Motor neuron (in vitro differentiated cells): ENCODE measurements at regions not wholly inside any gene's neighbourhood (a gene's known extent, or its start where the extent isn't known, plus 50 kb on each side); places are given as distances from the start of the nearest gene placed in this dataset.

Experiments used
- ATAC-seq, 8 experiments: fragments of 200-7000 bp; cut with Tn5 transposase; replicated peaks in 6 of 8; 2 replicates each; pipeline ENCODE4 v1.8.0; 2021; ENCODE audit warnings: mild to moderate bottlenecking in 8 of 8, moderate library complexity in 8 of 8
- H3K27ac ChIP-seq, 2 donors: fragments of 250-450 bp; sonication (Bioruptor Pico); 2 replicates each; pipeline ENCODE4 v1.9.0; 2021; ENCODE audit warnings: antibody characterized with exemption in 2 of 2, mild to moderate bottlenecking in 2 of 2, moderate library complexity in 1 of 2
- H3K4me1 ChIP-seq, 2 donors: fragments of 250-450 bp; sonication (Bioruptor Pico); replicated peaks in 1 of 2; 2 replicates each; pipeline ENCODE4 v1.6.1; 2021; ENCODE audit warnings: antibody characterized with exemption in 2 of 2, mild to moderate bottlenecking in 2 of 2, moderate library complexity in 1 of 2
- H3K4me3 ChIP-seq, 5 donors: fragments of 250-450 bp; sonication (Bioruptor Pico); 2 replicates each; pipeline ENCODE4 v1.9.0; 2021; ENCODE audit warnings: antibody characterized with exemption in 5 of 5, mild to moderate bottlenecking in 5 of 5, moderate library complexity in 4 of 5
- WGBS, 10 experiments: fragments of 450-650 bp; shearing (Covaris generic); methylation state at CpG; one replicate each; pipeline ENCODE4 v1.0.0; 2022; 5-methylcytosine and 5-hydroxymethylcytosine counted together
- in situ Hi-C, 9 experiments: fragments of 400-800 bp; cut with MboI; loops; one replicate each; pipeline ENCODE4 v1.15.0; 2021; ENCODE audit warnings: low sequenced_read_pairs in 9 of 9, low pct_unique_long_range_greater_than_20kb in 2 of 9; ENCODE audit not compliant: unreplicated experiment in 9 of 9

DNA sequence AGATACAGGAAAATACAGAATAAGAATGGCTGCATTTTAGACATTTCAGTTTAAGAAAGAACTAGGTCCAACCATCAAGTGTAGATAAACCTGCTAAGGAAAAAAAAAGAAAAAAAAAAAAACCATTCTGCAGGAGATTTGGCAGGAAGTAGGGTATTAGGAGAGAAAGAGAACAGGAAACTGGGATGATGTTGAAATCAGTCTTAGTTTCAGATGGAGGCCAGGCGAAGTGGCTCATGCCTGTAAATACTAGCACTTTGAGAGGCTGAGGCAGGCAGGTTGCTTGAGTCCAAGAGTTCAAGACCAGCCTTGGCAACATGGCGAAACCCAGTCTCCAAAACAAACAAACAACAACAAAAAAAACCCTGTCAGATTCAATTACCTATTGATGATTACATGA, 120.2 kb downstream of the RAB11FIP2 start:
- H3K4me1 ChIP-seq, result no peaks in the 10 kb centered on the region
- no peak for ATAC-seq

GRCh38 chr10:117927332-117927731, 119.4 kb downstream of the RAB11FIP2 start:
- H3K27ac ChIP-seq, result no peak overlapping the region
- peak in 2 of 8 experiments; percentile 87 to 100 for ATAC-seq
- no peak overlapping the region for H3K4me3 ChIP-seq
- H3K4me1 ChIP-seq, result no peaks in the 10 kb centered on the region
- in situ Hi-C loops, result no loop called here
- 0 to 57% (median 40%) methylated on average over 1 of the region's 1 CpG; no CpG with 5 or more reads in 7 of the 10 experiments for WGBS, 10 experiments

More for the DNA sequence above, 120.2 kb downstream of the RAB11FIP2 start:
- Histone ChIP-seq H3K4me3 (no peak overlapping the region), H3K27ac (no peak overlapping the region)
- in situ Hi-C loops, result no loop called here
- WGBS, 10 experiments, result 50 to 100% (median 82%) methylated on average over 1 to 2 of the region's 2 CpGs

DNA sequence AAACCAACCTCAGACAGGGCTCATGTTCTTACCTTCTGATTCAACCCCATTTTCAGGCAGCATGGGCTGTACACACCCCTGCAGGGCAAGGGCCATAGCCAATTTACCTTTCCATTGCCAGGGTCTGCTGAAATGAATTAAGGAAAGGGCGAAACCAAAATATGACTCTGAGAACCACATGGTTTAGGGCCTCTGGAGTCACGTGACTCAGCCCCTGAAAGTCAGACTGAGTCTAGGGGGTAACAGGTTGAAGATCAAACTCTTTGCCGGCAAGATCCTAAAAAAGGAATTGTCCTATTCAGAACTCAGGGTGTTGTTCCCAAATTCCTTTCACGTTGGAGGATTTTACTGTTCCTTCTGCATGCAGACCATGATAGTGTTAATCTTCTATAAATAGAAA, 118.9 kb downstream of the RAB11FIP2 start:
- no peak overlapping the region for H3K4me3 ChIP-seq
- no peak overlapping the region for H3K27ac ChIP-seq
- no peaks in the 10 kb centered on the region for H3K4me1 ChIP-seq
- WGBS, 10 experiments, result 0 to 100% (median 84%) methylated on average over 1 to 4 of the region's 4 CpGs; no CpG with 5 or more reads in 3 of the 10 experiments
- ATAC-seq, result no peak
- in situ Hi-C loops, result no loop called here

DNA sequence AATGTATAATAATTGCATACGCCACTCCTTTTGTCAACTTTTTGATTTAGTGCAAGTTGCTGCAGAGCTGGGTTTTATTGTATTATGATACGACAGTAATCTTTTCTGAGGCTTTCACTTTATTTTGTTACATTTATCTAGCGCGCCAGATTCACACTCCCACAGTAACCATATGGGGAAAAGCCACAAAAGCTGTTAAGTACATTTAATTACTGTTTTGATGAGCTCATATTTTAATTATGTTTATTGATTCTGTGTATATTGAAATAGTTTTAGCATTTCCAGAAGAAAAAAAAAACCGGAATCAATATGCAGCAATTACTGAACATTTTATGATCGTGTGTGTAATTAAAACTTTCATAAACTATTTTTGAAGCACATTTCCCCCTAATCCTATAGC, 118.5 kb downstream of the RAB11FIP2 start:
- Histone ChIP-seq H3K4me3 (no peak overlapping the region), H3K27ac (no peak overlapping the region), H3K4me1 (no peaks in the 10 kb centered on the region)
- in situ Hi-C loops, result no loop called here
- WGBS, 10 experiments, result 58 to 93% (median 71%) methylated on average over 3 to 6 of the region's 6 CpGs; no CpG with 5 or more reads in 1 of the 10 experiments
- ATAC-seq, result no peak

DNA sequence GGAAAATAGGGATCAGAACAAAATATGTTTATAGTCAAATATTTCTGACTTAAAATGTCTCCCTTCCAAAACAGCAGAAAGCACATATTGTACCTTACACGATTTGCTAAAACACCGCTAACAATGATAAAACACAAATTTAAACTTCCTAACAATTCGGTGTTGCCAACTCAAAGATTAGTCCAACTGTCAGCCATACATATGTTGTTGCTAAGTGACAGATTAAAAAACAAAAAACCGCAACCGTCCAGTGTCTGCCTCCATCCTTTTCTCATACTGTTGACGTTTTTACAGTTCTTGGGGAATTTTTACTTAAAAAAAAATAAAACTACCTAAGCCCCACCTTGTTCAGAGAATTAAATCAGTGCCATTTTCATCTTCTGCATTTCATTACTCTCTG, 118.0 kb downstream of the RAB11FIP2 start:
- no peaks in the 10 kb centered on the region for H3K4me1 ChIP-seq
- WGBS, 10 experiments, result 20 to 87% (median 81%) methylated on average over 2 to 6 of the region's 6 CpGs; no CpG with 5 or more reads in 2 of the 10 experiments
- H3K4me3 ChIP-seq, result no peak overlapping the region
- H3K27ac ChIP-seq, result no peak overlapping the region
- in situ Hi-C loops, result no loop called here
- ATAC-seq, result no peak

- H3K27ac ChIP-seq, result no peak overlapping the region
- in situ Hi-C loops, result no loop called here
- no peaks in the 10 kb centered on the region for H3K4me1 ChIP-seq
- no peak overlapping the region for H3K4me3 ChIP-seq
- 54 to 80% (median 60%) methylated on average over 1 to 7 of the region's 9 CpGs; no CpG with 5 or more reads in 2 of the 10 experiments for WGBS, 10 experiments
- ATAC-seq, result no peak
Observed at GRCh38 chr10:117929327-117930067, 117.2 kb downstream of the RAB11FIP2 start.

- H3K27ac ChIP-seq, result no peak overlapping the region
- H3K4me1 ChIP-seq, result peaks cover 0 to 6% of the 10 kb centered on the region in 2 donors
- in situ Hi-C loops, result no loop called here
- no peak for ATAC-seq
- no peak overlapping the region for H3K4me3 ChIP-seq
- WGBS, 10 experiments, result 73 to 100% (median 93%) methylated on average over 1 to 2 of the region's 2 CpGs; no CpG with 5 or more reads in 4 of the 10 experiments
Observed at GRCh38 chr10:117931078-117931477, 115.7 kb downstream of the RAB11FIP2 start.

GRCh38 chr10:117933036-117933435, 113.7 kb downstream of the RAB11FIP2 start:
- no peak overlapping the region for H3K27ac ChIP-seq
- no peak overlapping the region for H3K4me3 ChIP-seq
- in situ Hi-C loops, result no loop called here
- peaks cover 0 to 6% of the 10 kb centered on the region in 2 donors for H3K4me1 ChIP-seq
- ATAC-seq, result no peak
- WGBS, 10 experiments, result 44 to 86% (median 72%) methylated on average over 1 to 3 of the region's 3 CpGs; no CpG with 5 or more reads in 1 of the 10 experiments

DNA sequence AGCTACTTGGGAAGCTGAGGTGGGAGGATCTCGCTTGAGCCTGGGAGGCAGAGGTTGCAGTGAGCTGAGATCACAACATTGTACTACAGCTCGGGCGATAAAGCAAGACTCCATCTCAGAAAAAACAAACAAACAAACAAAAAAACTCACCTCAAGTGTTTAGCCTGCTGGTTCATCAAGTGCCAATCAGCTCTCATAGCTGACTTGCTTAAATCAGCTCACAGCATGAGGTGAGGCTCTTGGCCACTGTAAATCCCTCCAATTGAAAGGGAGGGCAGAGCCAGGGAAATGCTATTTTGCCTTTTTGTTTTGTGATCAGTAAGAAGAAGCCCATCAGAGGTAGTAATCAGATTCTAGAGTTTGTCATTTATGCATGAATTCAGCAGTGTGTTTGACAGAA, 112.3 kb downstream of the RAB11FIP2 start:
- Histone ChIP-seq H3K4me1 (peaks cover 0 to 6% of the 10 kb centered on the region in 2 donors), H3K4me3 (no peak overlapping the region), H3K27ac (no peak overlapping the region)
- no peak for ATAC-seq
- in situ Hi-C loops, result no loop called here
- WGBS, 10 experiments, result 70 to 100% (median 89%) methylated on average over 1 to 3 of the region's 3 CpGs; no CpG with 5 or more reads in 6 of the 10 experiments

GRCh38 chr10:117936141-117936540, 110.6 kb downstream of the RAB11FIP2 start:
- H3K4me3 ChIP-seq, result no peak overlapping the region
- in situ Hi-C loops, result no loop called here
- peak in 2 of 8 experiments; percentile 86 to 98 for ATAC-seq
- no peak overlapping the region for H3K27ac ChIP-seq
- peaks cover 0 to 6% of the 10 kb centered on the region in 2 donors for H3K4me1 ChIP-seq
- WGBS, 10 experiments, result 17 to 91% (median 84%) methylated on average over 2 to 7 of the region's 9 CpGs; no CpG with 5 or more reads in 5 of the 10 experiments

GRCh38 chr10:117936566-117936965, 110.2 kb downstream of the RAB11FIP2 start:
- H3K4me1 ChIP-seq, result peaks cover 0 to 6% of the 10 kb centered on the region in 2 donors
- no peak overlapping the region for H3K27ac ChIP-seq
- H3K4me3 ChIP-seq, result no peak overlapping the region
- 20 to 100% (median 91%) methylated on average over 1 to 4 of the region's 4 CpGs; no CpG with 5 or more reads in 3 of the 10 experiments for WGBS, 10 experiments
- ATAC-seq, result peak in 2 of 8 experiments; percentile 14 to 45
- in situ Hi-C loops, result no loop called here

DNA sequence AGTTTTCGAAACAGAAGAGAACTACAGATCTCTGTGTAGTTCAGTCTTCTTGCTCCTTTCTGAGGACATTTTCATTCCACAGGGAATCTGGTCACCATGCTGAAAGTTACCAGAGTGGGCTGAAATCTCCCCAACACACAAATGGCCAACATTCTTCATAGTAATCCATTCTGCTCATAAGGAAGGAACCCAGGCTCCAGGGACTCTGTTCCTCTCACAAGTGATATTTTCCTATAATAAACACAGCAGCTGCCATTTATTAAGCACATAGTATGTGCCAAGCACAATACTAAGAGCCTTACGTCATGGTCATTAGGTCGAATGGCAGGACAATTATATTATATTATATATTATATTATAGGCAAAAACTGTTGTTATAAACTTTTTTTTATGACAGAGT, 109.8 kb downstream of the RAB11FIP2 start:
- ATAC-seq, result no peak
- H3K4me1 ChIP-seq, result peaks cover 0 to 6% of the 10 kb centered on the region in 2 donors
- in situ Hi-C loops, result no loop called here
- 42 to 100% (median 83%) methylated on average over 1 to 3 of the region's 3 CpGs; no CpG with 5 or more reads in 3 of the 10 experiments for WGBS, 10 experiments
- no peak overlapping the region for H3K4me3 ChIP-seq
- no peak overlapping the region for H3K27ac ChIP-seq

GRCh38 chr10:117938104-117938503, 108.6 kb downstream of the RAB11FIP2 start:
- WGBS, 10 experiments, result 70 to 100% (median 92%) methylated on average over 1 to 4 of the region's 4 CpGs; no CpG with 5 or more reads in 1 of the 10 experiments
- ATAC-seq, result no peak
- in situ Hi-C loops, result no loop called here
- Histone ChIP-seq H3K4me1 (peaks cover 0 to 6% of the 10 kb centered on the region in 2 donors), H3K4me3 (no peak overlapping the region), H3K27ac (no peak overlapping the region)

- H3K4me1 ChIP-seq, result no peaks in the 10 kb centered on the region
- in situ Hi-C loops, result no loop called here
- H3K27ac ChIP-seq, result no peak overlapping the region
- ATAC-seq, result no peak
- 17 to 100% (median 73%) methylated on average over 1 to 4 of the region's 4 CpGs for WGBS, 10 experiments
- no peak overlapping the region for H3K4me3 ChIP-seq
Observed at GRCh38 chr10:117942226-117942625, 104.5 kb downstream of the RAB11FIP2 start.
